BJ (cell line): ENCODE measurements at regions not wholly inside any gene's neighbourhood (a gene's known extent, or its start where the extent isn't known, plus 50 kb on each side); places are given as distances from the start of the nearest gene placed in this dataset.

ENCODE experiments used
- CTCF ChIA-PET: fragments of 350-600 bp; formaldehyde crosslinking; extraction: SDS; loops from one replicate; lab custom pipeline; 2021; ENCODE audit warnings: antibody characterized with exemption, inconsistent platforms; lab: Yijun Ruan, JAX
- POLR2A ChIA-PET: fragments of 300-600 bp; sonication (Branson Sonifier 250); formaldehyde crosslinking; extraction: SDS; loops from one replicate; lab custom pipeline; 2021; ENCODE audit warnings: antibody characterized with exemption; lab: Charles Lee
- DNase-seq: peaks from one replicate; pipeline ENCODE4 v3.0.0-alpha.2; 2011; ENCODE audit warnings: low read depth
- H3K27me3 ChIP-seq: 2 replicates; pipeline ENCODE4 v1.6.0; 2011; ENCODE audit warnings: low read length; ENCODE audit not compliant: control insufficient read depth, insufficient read depth
- H3K36me3 ChIP-seq: 2 replicates; pipeline ENCODE4 v1.5.1; 2011; ENCODE audit warnings: low read length; ENCODE audit not compliant: control insufficient read depth, insufficient read depth
- H3K4me3 ChIP-seq: 2 replicates; pipeline ENCODE4 v1.5.1; 2011; ENCODE audit warnings: low read depth, mild to moderate bottlenecking, control low read depth, low read length
- TF ChIP-seq, protein P1 (sequence below): IDR thresholded peaks from 2 replicates; pipeline ENCODE4 v1.5.1; 2011; ENCODE audit warnings: low read depth, mild to moderate bottlenecking, control low read depth, inconsistent platforms, low read length, moderate library complexity; ENCODE audit not compliant: insufficient read depth

DNA sequence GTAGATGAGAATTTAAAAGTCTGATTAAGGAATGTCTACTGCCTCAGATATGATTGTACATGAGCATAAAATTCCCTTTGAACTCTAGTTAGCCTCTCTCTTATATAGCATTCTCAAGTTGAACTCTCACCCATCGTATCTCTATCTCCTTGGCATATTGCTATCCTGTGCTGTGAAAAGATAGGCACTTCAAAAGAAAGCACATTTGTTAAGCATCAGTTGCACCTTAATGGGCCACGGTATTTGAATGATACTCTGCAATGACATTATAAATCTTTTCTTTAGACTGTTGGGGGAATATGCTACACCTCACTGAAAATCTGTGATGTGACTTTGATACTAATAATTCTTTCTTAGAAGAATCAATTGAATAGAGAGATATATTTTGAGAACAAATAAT is 570.7 kb downstream of the JRKL start:
- ChIA-PET POLR2A (no interaction called here), CTCF (no interaction called here)
- TF ChIP-seq, protein P1, sequence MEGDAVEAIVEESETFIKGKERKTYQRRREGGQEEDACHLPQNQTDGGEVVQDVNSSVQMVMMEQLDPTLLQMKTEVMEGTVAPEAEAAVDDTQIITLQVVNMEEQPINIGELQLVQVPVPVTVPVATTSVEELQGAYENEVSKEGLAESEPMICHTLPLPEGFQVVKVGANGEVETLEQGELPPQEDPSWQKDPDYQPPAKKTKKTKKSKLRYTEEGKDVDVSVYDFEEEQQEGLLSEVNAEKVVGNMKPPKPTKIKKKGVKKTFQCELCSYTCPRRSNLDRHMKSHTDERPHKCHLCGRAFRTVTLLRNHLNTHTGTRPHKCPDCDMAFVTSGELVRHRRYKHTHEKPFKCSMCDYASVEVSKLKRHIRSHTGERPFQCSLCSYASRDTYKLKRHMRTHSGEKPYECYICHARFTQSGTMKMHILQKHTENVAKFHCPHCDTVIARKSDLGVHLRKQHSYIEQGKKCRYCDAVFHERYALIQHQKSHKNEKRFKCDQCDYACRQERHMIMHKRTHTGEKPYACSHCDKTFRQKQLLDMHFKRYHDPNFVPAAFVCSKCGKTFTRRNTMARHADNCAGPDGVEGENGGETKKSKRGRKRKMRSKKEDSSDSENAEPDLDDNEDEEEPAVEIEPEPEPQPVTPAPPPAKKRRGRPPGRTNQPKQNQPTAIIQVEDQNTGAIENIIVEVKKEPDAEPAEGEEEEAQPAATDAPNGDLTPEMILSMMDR = no peak
- no peak for DNase-seq
- Histone ChIP-seq H3K4me3 (no peak overlapping the region), H3K36me3 (no peaks in the 10 kb centered on the region), H3K27me3 (no peaks in the 10 kb centered on the region)

DNA sequence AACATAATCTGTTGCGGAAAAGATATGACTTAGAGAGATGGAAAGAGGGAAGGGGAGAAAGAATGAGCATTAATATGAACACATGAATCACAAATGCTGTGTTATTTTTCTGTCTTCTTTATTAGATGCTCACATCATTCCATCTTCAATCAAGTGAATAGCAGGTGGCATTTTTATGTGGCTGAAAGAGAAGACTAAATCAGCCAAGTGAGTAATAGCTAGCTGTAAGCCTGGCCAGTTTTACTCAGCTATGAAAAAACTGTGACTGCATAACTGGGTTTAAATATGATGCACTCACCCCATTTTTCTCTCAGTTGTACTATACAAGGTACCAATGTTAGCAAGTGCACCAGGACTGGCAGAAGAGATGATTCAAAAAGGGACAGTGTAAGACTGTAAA is 571.1 kb downstream of the JRKL start:
- DNase-seq = no peak

DNA sequence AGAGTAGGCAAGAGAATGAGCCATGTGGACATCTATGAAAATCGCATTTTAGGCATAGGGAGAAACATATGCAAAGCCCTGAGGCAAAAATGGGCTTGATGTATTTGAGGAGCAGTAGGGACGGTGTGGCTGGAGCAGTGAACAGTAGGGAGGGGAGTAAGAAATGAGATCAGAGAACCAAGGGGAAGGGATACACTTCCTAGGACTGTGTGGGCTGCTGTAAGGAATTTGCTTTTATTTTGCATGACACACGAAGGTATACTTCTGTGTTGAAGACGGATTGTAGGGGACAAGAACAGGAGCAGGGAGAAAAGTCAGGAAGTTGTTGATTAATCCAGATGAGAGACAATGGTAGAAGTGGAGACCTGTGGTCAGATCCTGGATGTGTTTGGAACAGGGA is 572.1 kb downstream of the JRKL start:
- H3K27me3 ChIP-seq = no peaks in the 10 kb centered on the region
- no peak overlapping the region for H3K4me3 ChIP-seq
- no peak for DNase-seq
- TF ChIP-seq, protein P1 = no peak
- ChIA-PET CTCF (no interaction called here), POLR2A (no interaction called here)
- no peaks in the 10 kb centered on the region for H3K36me3 ChIP-seq

More for the DNA sequence above, 571.1 kb downstream of the JRKL start:
- no peaks in the 10 kb centered on the region for H3K36me3 ChIP-seq
- TF ChIP-seq, protein P1 = no peak
- ChIA-PET POLR2A (no interaction called here), CTCF (no interaction called here)
- no peaks in the 10 kb centered on the region for H3K27me3 ChIP-seq
- no peak overlapping the region for H3K4me3 ChIP-seq

DNA sequence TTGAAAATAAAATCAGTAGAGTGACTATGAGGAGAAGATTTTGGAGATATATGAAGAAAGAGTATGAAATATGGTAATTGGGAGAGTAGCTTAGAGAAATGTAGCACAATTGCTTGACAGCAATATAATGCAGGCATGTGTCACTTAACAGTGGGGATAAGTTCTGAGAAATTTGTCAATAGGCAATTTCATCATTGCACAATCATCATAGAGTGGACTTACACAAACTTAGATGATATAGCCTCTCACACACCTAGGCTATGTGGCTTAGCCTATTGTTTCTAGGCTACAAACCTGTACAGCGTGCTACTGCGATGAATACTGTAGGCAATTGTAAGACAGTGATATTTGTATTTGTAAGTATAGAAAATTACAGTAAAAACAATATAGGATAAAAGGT is 573.6 kb downstream of the JRKL start:
- H3K36me3 ChIP-seq = no peaks in the 10 kb centered on the region
- no peaks in the 10 kb centered on the region for H3K27me3 ChIP-seq
- ChIA-PET CTCF (no interaction called here), POLR2A (no interaction called here)
- TF ChIP-seq, protein P1 = no peak
- no peak for DNase-seq
- no peak overlapping the region for H3K4me3 ChIP-seq

DNA sequence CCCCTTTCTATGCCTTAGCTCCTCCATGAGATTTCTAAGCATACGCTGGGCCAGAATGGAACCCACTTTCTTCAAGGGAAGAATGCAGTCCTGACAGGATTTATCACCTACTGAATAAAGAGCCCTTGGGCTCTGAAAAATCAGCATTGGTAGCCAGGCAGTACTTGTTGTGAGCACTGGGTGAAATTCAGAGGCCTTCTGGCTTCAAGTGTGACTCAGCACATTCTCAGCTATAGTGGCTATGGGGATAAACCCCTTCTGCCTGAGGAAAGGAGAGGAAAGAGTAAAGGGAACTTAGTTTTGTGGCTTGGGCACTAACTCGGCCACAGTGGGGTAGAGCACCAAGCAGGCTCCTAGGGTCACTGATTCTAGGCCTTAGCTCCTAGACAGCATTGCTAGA is 574.8 kb downstream of the JRKL start:
- H3K36me3 ChIP-seq = no peaks in the 10 kb centered on the region
- no peak for DNase-seq
- TF ChIP-seq, protein P1 = no peak
- POLR2A ChIA-PET = no interaction called here
- no peaks in the 10 kb centered on the region for H3K27me3 ChIP-seq
- no peak overlapping the region for H3K4me3 ChIP-seq
- CTCF ChIA-PET = no interaction called here
